ENCODE measurements at regions not wholly inside any gene's neighbourhood (a gene's known extent, or its start where the extent isn't known, plus 50 kb on each side); places are given as distances from the start of the nearest gene placed in this dataset.

DNA sequence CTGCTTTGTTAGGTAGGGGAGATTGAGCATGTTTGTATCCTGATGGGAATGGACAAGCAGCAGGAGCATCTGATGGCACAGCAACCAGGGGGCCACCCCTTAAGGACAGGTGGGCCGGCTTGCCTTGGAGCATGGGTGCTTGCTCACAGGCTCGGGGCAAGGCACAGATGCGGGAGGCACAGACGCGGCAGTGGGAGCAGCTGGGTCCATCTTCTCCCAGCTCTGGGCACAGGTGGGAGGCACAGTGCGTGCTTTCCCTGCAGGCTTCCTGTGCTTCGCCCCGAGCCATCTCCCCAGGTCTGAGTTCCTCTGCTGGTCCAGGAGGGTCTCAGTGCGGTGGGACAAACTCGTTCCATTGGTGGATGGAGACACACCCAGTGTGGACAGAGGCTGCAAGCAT is 73.6 kb upstream of the BHLHE23 start:
- ATAC-seq (no peak), DNase-seq (no peak)
- intact Hi-C loops (cut with DNase I, micrococcal nuclease), result no loop called here

DNA sequence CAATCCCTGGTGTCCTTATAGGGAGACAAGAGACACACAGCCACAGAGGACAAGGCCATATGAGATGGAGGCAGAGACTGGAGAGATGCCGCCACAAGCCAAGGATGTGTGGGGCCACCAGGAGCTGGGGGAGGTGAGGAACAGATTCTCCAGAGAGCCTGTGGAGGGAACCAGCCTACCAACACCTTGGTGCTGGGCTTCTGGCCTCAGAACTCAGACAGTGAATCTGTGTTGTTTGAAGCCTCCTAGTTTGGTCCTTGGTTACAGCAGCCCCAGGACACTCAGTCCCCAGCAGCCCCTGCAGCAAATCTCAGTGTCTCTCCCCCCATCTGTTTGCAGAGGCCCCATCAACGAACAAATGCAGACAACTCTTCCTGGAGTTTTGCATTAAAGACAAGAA is 73.2 kb upstream of the BHLHE23 start:
- no peak for DNase-seq
- intact Hi-C loops (cut with DNase I, micrococcal nuclease), result no loop called here
- no peak for ATAC-seq

DNA sequence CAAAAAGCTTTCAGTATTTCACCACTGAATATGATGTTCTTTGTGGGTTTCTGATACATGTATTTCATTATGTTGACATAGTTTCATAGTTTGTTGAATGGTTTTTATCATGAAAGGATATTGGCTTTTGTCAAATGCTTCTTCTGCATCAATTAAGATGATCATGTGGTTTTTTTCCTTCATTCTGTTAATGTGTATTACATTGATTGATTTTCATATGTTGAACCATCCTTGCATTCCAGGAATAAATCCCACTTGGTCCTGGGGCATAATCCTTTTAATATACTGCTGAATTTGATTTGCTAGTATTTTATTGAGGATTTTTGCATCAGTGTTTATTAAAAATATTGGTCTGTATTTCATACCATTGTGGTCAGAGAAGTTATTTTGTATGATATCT is 70.9 kb upstream of the BHLHE23 start:
- DNase-seq (no peak), ATAC-seq (no peak)
- intact Hi-C loops (cut with DNase I, micrococcal nuclease), result no loop called here

DNA sequence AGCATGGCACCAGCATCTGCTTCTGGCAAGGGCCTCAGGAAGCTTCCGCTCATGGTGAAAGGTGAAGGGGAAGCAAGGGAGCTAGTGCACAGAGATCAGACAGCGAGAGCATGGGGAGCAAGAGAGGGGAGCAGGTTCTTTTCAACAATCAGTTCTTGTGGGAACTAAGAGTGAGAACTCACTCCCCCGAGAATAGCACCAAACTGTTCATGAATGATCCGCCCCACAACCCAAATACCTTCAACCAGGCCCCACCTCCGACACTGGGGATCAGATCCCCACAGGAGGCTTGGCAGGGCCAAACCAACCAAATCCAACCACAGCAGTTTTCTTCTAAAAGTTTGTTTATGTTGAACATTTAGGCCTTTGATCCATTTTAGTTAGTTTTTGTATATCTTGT is 69.7 kb upstream of the BHLHE23 start:
- DNase-seq (peak in 1 of 2 donors; percentile 14), ATAC-seq (no peak)
- intact Hi-C loops (cut with DNase I, micrococcal nuclease), result no loop called here

DNA sequence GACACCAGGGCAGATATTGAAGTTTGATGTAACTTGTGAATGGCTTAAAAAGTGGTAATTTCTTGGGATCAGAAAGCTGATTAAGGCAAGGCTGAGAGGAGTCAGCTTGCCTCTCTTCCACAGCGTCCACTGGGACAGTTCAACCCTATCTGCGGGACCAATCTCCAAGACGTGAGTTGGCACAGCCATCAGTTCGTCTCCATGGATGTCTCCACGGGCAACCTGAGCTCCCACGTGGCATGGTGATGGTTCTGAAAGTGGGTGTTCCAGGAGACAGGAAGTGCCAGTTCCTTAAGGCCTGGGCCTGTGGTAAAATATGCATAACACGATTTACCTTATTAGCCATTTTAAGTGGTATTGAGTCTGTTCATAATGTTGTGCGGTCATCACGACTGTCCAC is 67.9 kb upstream of the BHLHE23 start:
- ATAC-seq (no peak), DNase-seq (no peak)
- intact Hi-C loops (cut with DNase I, micrococcal nuclease), result no loop called here

DNA sequence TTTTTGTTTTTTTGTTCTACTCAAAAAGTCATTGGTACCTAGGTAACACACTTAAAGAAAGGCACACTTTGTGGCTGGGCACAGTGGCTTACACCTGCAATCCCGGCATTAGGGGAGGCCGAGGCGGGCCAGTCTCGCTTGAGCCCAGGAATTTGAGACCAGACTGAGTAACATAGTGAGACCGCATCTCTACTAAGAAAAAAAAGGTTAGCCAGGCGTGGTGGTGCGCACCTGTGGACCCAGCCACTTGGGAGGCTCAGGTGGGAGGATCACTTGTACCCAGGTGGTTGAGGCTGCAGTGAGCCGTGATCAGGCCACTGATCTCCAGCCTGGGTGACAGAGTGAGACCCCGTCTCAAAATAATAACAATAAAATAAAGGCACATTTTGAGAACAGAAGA is 67.4 kb upstream of the BHLHE23 start:
- DNase-seq (no peak), ATAC-seq (no peak)
- intact Hi-C loops (cut with DNase I, micrococcal nuclease), result no loop called here

DNA sequence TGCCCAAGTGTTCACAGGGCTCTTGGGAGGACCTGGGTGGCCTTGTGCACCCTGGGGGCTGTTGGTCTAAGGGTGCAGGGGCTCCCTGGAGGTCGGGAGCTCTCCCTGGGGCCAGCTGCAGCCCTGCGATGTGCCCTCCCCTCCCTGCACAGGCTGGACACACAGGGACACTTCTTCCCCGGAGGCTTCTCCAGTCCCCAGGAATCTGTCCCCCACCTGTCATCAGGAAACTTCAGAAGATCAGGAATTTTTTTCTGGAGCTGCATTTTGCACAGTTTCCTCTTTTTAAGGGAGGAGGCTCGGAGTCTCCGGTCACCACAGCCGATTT is 66.9 kb upstream of the BHLHE23 start:
- intact Hi-C loops (cut with DNase I, micrococcal nuclease), result no loop called here
- no peak for ATAC-seq
- DNase-seq, result peak in 1 of 2 donors; percentile 13

DNA sequence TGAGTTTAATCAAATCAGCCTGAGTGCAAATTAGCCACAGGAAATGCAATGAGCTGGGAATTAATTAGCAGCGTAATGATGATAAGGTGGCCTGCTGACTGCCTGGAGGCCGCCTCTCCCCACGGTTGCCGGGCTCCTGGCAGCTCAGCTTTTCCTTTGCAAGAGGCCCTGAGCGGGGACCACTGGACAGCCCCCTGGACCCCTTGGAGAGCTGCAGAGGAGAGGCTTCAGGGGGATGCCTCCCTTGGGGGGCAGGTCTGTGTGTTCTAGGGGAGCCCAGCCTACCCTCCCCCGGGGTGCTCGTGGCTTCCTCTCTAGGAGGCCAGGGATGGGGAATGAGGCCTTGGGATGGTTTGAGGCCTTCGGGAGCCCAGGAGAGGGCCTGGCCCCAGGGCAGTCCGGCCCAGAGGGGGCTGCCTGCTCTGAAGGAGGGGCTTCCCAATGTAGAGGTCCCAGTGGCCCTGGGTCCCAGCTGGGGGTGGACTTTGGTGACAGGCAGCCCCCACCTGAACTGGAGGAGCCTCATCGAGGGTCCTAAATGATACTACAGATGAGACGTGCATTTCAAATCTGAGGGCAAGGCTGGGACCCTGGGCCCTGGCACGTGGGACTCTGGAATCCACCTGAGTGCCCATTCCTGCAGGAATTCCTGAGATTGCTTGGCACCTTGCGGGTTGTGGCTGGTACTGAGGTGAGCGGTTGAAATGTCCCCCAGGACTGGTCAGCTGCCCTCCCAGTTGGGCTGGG is 66.4 kb upstream of the BHLHE23 start:
- intact Hi-C loops (cut with DNase I, micrococcal nuclease), result no loop called here
- DNase-seq (peak in 1 of 2 donors; percentile 15), ATAC-seq (no peak)

DNA sequence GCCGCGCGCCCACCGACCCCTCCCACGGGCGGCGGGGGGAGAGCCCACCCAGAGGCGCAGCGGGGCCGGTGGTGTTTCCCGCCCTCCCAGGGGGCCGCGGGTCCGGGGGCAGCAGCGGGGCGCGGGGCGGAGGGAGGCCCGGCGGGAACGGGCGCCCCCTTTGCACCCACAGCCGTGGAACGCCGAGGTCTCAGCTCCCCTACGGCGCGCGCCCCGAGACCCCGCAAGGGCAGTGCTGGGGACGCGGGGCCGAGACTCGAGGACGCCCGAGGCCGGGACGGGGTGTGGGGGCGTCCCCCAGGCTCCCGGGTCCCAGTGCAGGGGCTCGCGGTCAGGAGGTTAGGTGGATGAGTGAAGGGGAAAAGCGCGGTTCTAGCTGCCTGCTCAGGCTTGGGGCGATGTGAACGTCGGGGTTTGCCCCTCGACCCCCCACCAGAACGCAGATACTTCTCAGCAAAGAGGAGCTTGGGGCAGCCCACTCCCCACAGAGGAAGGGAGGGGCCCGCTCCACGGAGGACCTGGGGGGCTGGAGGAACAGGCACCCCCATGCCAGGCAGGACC is 65.5 kb upstream of the BHLHE23 start:
- intact Hi-C loops (cut with DNase I, micrococcal nuclease), result no loop called here
- ATAC-seq (no peak), DNase-seq (peak in 1 of 2 donors; percentile 7)

DNA sequence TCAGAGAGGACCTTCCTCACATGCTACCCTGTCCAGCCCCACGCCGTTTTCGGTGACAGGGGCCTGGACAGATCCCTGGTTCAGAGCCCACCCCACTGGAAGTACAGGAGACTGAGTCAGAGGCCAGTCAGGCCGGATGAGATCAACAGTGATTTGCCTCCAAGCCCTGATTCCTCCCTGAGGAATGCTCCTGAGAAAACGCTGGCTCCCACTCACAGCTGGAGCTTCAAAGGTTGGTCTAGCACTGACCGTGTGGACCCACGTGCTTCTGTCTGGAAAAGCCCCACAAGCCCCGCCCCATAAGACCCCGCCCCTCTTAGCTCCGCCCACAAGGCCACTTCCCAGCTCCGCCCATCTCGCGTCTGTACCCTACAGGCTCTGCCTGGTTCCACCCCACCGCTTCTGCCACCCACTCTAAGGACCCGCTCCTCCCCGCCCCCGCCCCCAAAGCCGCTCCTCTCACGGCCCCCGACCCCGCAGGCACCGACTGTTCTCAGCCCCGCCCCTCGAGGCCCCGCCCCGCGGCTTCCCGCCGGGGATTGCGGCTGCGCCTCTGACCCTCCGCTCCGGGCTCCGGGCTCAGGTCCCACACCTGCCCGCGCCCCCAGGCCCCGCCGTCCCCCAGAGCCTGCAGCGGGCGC is 64.9 kb upstream of the BHLHE23 start:
- DNase-seq, result peak in 1 of 2 donors; percentile 12

DNA sequence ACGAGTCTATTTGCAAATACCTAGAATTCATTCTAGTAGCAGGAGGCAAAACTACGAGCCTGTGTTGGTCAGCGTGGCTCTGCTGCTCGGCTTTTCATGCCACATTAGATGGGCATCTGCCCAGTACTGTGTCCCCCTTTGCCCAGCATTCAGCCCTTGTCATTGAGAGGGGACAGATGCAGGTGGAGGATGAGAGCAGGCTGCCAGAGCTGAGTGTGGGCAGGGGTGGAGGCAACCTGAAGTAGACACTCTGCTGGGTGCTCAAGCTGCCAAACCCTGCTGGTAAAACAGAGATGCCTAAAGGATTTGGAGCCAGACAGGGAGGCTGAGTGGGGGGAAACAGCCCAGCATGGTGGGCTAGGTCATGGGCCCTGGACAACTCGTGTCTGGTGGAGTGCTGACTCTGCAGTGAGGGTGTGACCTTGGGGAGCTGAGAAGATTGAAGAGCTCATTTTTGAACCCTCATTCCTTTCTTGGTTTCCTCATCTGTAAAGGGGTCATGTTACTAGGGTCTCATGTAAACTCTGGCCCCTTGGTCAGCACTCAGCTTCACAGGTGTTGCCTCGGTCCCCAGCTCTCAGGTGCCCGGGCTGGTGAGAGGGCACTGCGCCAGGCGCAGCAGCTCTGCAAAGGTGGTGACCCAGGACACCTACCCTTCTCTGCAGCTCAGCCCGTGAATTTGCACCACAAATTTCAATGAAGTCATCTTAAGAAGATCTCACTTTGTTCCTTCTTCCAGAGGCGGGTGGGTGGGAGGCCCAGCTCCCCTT is 64.2 kb upstream of the BHLHE23 start:
- ATAC-seq, result no peak
- DNase-seq, result peak in 1 of 2 donors; percentile 18
- intact Hi-C loops (cut with DNase I, micrococcal nuclease), result no loop called here

More for the DNA sequence above, 64.9 kb upstream of the BHLHE23 start:
- no peak for ATAC-seq
- intact Hi-C loops (cut with DNase I, micrococcal nuclease), result no loop called here

DNA sequence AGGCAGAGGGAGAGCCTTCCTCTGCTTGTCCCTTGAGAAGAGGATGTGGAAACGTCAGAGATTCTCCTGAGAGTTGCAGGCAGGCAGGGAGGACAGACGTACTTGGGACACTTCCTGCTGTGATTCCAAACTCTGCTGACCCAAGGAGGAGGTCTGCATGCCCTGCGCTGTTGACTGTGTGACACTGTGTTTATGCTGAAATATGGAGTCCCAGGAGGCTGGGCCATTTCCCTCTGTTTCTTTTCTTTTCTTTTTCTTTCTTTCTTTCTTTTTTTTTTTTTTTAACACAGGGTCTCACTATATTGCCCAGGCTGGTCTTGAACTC is 63.5 kb upstream of the BHLHE23 start:
- intact Hi-C loops (cut with DNase I, micrococcal nuclease), result no loop called here
- DNase-seq (peak in 1 of 2 donors; percentile 6), ATAC-seq (no peak)

DNA sequence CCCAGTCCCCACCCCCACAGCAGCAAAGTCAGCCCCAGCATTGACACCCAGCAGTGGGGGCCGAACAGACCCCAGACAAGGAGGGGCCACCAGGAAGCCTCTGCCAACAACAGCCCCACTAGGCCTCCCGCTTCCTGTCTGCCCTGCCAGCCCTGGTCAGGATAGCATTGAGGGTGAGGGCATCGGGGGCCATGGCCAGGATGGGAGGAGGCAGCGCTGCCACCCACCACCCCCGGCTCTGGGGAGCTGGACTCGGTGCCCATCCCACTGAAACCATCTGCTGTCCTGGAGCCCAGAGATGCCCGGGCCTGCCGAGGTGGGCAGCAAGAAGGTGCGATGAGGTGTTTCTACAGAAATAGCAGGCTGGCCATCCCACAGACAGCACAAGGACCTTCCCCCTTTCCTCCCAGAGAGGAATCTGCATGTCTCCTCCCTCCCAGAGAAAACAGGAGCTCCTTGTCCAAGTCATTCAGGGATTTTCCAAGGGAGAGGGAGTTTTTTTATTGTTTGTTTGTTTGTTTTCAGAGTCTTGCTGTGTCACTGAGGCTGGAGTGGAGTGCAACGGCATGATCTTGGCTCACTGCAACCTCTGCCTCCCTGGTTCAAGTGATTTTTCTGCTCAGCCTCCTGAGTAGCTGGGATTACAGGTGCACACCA is 62.1 kb upstream of the BHLHE23 start:
- ATAC-seq (no peak), DNase-seq (no peak)
- intact Hi-C loops (cut with DNase I, micrococcal nuclease), result no loop called here

DNA sequence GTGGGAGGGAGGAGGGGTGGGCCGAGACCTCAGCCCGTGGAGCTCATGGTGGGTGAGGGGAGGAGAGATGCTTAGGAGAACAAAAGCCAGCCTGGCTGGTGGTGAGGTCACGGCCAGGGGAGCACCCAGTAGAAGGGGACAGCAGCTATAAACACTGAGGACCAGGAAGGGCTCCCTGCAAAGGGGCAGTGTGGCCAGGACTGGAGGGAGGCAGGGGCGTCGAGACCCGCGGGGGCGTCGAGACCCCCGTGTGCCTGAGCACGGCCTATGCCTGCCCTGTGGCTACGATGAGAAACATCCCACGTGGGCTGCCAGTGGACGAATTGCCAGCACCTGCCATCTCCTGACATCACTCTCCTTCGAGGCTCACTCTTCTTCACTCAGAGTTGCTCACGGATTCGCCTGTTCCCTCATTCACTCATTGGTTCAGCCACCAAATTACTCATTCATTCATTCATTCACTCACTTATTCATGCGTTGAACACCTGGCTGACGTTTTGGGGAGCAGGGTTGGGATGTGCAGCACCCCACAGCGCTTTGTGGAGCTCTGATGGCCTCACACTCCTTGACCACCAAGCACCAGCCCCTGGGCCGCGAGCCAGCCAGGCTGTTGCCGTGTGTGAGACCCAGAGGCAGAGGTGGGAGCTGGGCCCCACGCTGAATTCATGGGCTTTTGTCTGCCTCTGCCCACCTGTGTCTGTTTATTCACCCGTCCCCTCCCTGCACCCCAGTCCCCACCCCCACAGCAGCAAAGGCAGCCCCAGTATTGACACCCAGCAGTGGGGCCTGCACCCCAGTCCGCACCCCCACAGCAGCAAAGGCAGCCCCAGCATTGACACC is 61.2 kb upstream of the BHLHE23 start:
- ATAC-seq, result no peak
- DNase-seq, result no peak
- intact Hi-C loops (cut with DNase I, micrococcal nuclease), result no loop called here

DNA sequence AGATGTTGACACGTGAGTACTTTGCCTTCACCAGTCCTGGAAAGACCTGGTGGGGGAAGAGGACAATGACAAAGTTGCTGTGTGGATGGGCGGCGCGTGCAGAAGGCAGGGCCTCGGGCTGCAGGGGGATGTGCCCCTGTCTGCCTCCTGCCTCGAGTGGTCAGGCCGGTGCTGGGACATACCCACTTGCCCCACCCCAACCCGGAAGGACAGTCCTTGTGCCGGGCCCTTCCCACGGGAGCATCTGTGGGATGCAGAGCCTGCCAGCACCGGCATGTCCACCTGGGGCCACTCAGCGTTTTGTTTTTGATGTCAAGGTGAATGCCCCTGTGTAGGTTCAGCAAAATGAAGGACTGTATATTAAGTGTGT is 60.5 kb upstream of the BHLHE23 start:
- ATAC-seq (no peak), DNase-seq (no peak)
- intact Hi-C loops (cut with DNase I, micrococcal nuclease), result no loop called here

DNA sequence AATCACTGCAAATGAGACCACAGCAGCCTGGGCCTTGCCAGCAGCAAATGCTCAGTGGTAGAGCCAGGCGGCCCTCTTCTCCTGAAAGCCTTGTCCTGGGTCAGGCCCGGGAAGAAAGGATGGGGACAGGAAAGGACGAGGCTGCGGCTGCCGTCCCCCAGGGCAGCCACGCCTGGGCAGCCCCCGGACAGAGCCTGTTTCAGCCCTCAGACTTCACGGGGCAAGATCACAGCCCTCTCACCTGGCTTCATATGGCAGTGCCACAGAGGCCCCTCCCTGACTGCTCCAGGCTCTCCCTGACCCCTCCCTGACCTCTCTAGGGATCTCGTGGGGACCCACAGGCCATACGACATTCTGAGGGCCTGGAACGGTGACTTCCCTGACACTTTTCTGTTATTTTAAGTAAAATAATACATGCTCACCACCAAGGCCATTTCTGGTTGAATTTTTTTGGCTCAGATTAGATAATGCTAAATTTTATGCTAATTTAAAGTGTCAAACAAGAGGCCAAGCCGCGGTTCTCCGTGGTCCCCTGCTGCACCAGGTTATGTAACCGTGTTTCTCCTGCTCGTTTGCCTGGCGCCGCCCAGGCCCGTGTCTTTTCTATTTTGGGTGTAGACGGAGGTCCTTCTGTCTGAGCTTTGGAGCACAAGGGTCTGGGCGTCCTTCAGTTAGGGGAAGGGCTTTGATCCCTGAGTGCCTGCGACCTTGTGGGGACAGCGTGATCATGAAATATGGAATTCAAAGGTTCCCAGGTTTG is 59.9 kb upstream of the BHLHE23 start:
- no peak for DNase-seq
- intact Hi-C loops (cut with DNase I, micrococcal nuclease), result no loop called here
- ATAC-seq, result no peak

DNA sequence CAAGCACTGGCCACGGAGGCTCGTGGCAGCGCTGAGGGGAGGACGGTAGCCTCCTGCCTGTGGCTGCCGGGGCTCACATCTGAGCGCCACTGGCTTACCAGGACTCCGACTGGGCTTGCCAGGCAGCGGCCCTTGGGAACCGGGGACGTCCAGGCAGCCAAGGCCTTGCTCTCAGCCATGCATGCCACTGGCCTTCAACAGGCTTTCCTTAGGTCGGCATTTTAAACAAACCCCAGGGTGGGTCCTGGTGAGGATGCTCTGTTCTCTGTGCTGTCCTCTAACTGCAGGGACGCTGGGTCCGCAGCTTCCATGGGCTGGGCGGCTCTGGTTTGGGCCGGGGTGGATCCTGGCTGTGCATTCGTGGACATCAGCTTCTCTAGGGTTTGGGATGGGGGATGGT is 59.1 kb upstream of the BHLHE23 start:
- intact Hi-C loops (cut with DNase I, micrococcal nuclease), result no loop called here
- ATAC-seq (no peak), DNase-seq (peak in 1 of 2 donors; percentile 11)
